ENCODE measurements at regions not wholly inside any gene's neighbourhood (a gene's known extent, or its start where the extent isn't known, plus 50 kb on each side); places are given as distances from the start of the nearest gene placed in this dataset.

DNA sequence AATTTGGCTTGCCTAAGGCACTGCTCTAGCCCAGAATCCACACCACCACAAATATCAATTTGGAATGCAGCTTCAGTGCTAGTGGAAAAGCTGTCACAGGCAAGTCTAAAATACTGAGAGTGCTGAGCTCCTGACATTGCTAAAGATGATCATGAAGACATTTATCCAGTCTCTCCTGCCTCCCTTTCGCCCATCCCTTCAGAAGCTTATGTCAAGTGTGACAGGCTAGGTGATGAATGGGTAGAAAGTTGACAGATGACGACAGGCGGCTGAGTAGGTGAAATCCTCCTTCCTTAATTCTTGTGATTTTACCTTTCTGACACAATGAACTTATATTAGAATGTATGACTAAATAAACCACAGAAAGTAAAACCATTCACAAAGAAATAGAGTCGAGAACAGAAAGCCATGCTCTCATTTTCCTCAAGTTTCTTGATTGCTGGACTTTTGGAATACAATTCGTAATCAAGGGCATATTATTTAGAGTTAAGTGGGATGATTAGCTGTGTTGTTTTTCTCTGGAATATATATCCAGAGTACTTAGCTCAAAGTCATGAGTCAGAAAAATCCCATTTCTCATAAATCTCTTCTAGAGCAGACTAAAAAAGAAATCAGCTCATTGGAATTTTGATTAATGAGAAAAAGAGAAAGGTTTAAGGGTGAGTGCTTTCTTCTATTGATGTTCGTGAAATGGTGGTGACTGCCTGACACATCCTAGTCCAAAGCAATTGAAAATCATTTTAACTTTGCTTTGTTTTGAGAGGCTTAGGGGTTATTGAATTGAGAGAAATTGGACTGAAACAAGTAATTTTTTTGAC, 1228.2 kb upstream of the CITED2 start:
- TF ChIP-seq EZH2 (IDR thresholded peaks at IDR 0.05; ENCODE audit: insufficient read depth, poor library complexity, severe bottlenecking), result no peak
- no peak for TF ChIP-seq EZH2phosphoT487 (IDR thresholded peaks at IDR 0.05; ENCODE audit: insufficient read depth, low read depth)
- Histone ChIP-seq H3K9me2 (ENCODE audit: insufficient read depth) (no peaks in the 10 kb centered on the region), H3K4me2 (ENCODE audit: unreplicated experiment) (no peak overlapping the region), H3F3A (ENCODE audit: insufficient read depth) (no peaks in the 10 kb centered on the region), H2AFZ (peak overlapping the region; percentile 55), H4K20me1 (ENCODE audit: insufficient read depth) (no peaks in the 10 kb centered on the region), H3K27ac (no peak overlapping the region), H3K4me1 (ENCODE audit: insufficient read depth) (peaks cover 10% of the 10 kb centered on the region), H3K4me3 (no peak overlapping the region), H3K36me3 (ENCODE audit: low read depth) (no peaks in the 10 kb centered on the region), H3K9me3 (ENCODE audit: low read depth) (no peaks in the 10 kb centered on the region), H3K79me2 (ENCODE audit: insufficient read depth) (no peaks in the 10 kb centered on the region), H3K9ac (no peak overlapping the region), H3K27me3 (replicated peaks; ENCODE audit: insufficient read depth) (no peaks in the 10 kb centered on the region)
- peak; percentile 2 for DNase-seq
- in situ Hi-C loops (cut with MboI), result no loop called here
- 91 to 97% methylated on average over 6 of the region's 6 CpGs for WGBS, 2 experiments (ENCODE audit: low coverage in 1 of 2, low lambda C conversion rate in 2 of 2, missing lambda C conversion rate in 2 of 2)

DNA sequence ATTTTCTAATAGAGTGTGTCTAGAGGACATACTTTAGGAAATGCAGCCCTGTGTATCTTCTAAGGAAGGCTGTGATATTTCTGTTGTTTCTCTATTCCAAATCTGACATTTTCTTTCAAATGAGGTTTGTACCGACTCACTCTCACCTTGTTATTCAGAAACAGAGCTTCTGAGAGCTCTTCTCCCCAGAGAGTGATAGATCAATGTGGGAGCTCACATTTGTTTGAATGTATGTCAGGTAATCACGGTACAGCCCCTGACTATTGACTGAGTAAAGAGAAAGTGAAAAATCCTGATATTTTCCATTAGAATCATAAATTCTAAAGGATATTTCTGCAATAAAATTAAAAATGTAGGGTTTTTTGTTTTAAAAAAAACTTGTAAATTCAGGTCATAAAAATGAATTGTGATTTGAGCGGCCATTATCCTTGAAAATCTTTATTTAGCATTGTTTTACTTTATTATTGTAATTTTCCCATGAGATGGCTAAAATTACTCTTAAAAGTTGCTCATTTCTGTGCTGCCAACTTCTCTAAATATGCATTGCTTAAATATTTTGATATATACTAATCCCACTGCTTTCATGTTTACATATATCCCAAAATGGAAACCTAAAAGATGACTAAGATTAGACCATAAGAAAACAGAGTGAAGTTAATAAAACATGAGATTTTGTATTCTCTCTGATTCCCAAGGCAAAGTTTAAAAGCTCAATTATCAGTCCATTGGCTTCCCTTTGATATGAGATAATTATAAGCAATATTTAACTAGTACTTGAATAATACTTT, 1226.8 kb upstream of the CITED2 start:
- no peaks in the 10 kb centered on the region for H4K20me1 ChIP-seq (ENCODE audit: insufficient read depth)
- H3K9me2 ChIP-seq (ENCODE audit: insufficient read depth), result no peaks in the 10 kb centered on the region
- H3K36me3 ChIP-seq (ENCODE audit: low read depth), result no peaks in the 10 kb centered on the region
- TF ChIP-seq EZH2phosphoT487 (IDR thresholded peaks at IDR 0.05; ENCODE audit: insufficient read depth, low read depth), result no peak
- no peak for TF ChIP-seq EZH2 (IDR thresholded peaks at IDR 0.05; ENCODE audit: insufficient read depth, poor library complexity, severe bottlenecking)
- no peaks in the 10 kb centered on the region for H3K79me2 ChIP-seq (ENCODE audit: insufficient read depth)
- H2AFZ ChIP-seq, result peak overlapping the region; percentile 43
- DNase-seq, result no peak
- WGBS, 2 experiments (ENCODE audit: low coverage in 1 of 2, low lambda C conversion rate in 2 of 2, missing lambda C conversion rate in 2 of 2), result 78 to 82% methylated on average over 3 of the region's 3 CpGs
- peaks cover 10% of the 10 kb centered on the region for H3K4me1 ChIP-seq (ENCODE audit: insufficient read depth)
- in situ Hi-C loops (cut with MboI), result no loop called here
- no peak overlapping the region for H3K4me2 ChIP-seq (ENCODE audit: unreplicated experiment)
- H3F3A ChIP-seq (ENCODE audit: insufficient read depth), result no peaks in the 10 kb centered on the region
- H3K9ac ChIP-seq, result no peak overlapping the region
- H3K27ac ChIP-seq, result no peak overlapping the region
- H3K9me3 ChIP-seq (ENCODE audit: low read depth), result no peaks in the 10 kb centered on the region
- no peak overlapping the region for H3K4me3 ChIP-seq
- no peaks in the 10 kb centered on the region for H3K27me3 ChIP-seq (replicated peaks; ENCODE audit: insufficient read depth)

DNA sequence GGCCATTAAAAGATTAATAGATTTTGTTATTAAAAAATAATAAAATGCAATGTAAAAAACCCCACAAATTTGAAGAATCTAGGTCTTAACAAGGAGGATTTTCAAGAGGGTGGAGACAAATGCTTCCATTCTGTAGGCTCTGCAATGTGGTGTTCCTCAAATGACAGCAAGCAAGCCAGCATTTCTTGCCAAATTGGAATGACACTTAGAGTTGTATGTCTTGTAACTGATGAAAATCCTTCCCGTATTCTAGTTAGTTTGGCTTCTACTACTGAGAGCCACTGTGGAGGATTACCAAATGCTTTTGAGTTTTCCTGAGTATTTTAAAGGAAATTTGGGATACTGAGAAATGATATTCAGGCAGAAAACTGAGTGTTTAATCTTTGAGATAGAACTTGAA, 1225.5 kb upstream of the CITED2 start:
- H3K4me2 ChIP-seq (ENCODE audit: unreplicated experiment), result no peak overlapping the region
- peaks cover 10% of the 10 kb centered on the region for H3K4me1 ChIP-seq (ENCODE audit: insufficient read depth)
- in situ Hi-C loops (cut with MboI), result no loop called here
- H4K20me1 ChIP-seq (ENCODE audit: insufficient read depth), result no peaks in the 10 kb centered on the region
- H3K27me3 ChIP-seq (replicated peaks; ENCODE audit: insufficient read depth), result no peaks in the 10 kb centered on the region
- H3K9ac ChIP-seq, result no peak overlapping the region
- H2AFZ ChIP-seq, result 0 out of 2 replicates have a peak overlapping the region, but pooled peaks have one; percentile 17
- DNase-seq, result no peak
- H3K4me3 ChIP-seq, result no peak overlapping the region
- no peak overlapping the region for H3K27ac ChIP-seq
- no peak for TF ChIP-seq EZH2 (IDR thresholded peaks at IDR 0.05; ENCODE audit: insufficient read depth, poor library complexity, severe bottlenecking)
- TF ChIP-seq EZH2phosphoT487 (IDR thresholded peaks at IDR 0.05; ENCODE audit: insufficient read depth, low read depth), result no peak
- H3K79me2 ChIP-seq (ENCODE audit: insufficient read depth), result no peaks in the 10 kb centered on the region
- H3K9me2 ChIP-seq (ENCODE audit: insufficient read depth), result no peaks in the 10 kb centered on the region
- no peaks in the 10 kb centered on the region for H3K36me3 ChIP-seq (ENCODE audit: low read depth)
- H3K9me3 ChIP-seq (ENCODE audit: low read depth), result no peaks in the 10 kb centered on the region
- H3F3A ChIP-seq (ENCODE audit: insufficient read depth), result no peaks in the 10 kb centered on the region
- WGBS, 2 experiments (ENCODE audit: low coverage in 1 of 2, low lambda C conversion rate in 2 of 2, missing lambda C conversion rate in 2 of 2), result 55 to 81% methylated on average over 1 of the region's 1 CpG

DNA sequence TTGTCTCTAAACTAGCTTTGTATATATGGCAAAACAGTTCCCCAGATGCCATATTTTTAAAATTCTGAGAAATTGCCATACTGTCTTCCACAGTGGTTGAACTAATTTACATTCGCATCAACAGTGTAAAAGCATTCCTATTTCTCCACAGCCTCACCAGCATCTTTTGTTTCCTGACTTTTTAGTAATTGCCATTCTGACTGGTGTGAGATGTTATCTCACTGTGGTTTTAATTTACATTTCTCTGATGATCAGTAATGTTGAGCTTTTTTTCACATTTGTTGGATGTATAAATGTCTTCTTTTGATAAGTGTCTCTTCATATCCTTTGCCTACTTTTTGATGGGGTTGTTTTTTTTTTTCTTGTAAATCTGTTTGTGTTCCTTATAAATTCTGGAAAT, 1222.7 kb upstream of the CITED2 start:
- Histone ChIP-seq H3K27ac (no peak overlapping the region), H3K27me3 (replicated peaks; ENCODE audit: insufficient read depth) (no peaks in the 10 kb centered on the region), H2AFZ (peak overlapping the region; percentile 34), H3K4me1 (ENCODE audit: insufficient read depth) (peaks cover 10% of the 10 kb centered on the region), H4K20me1 (ENCODE audit: insufficient read depth) (no peaks in the 10 kb centered on the region), H3K79me2 (ENCODE audit: insufficient read depth) (no peaks in the 10 kb centered on the region), H3K4me2 (ENCODE audit: unreplicated experiment) (no peak overlapping the region), H3K36me3 (ENCODE audit: low read depth) (no peaks in the 10 kb centered on the region), H3K9me3 (ENCODE audit: low read depth) (no peaks in the 10 kb centered on the region), H3F3A (ENCODE audit: insufficient read depth) (no peaks in the 10 kb centered on the region), H3K9ac (no peak overlapping the region), H3K9me2 (ENCODE audit: insufficient read depth) (no peaks in the 10 kb centered on the region), H3K4me3 (no peak overlapping the region)
- DNase-seq, result no peak
- WGBS, 2 experiments (ENCODE audit: low coverage in 1 of 2, low lambda C conversion rate in 2 of 2, missing lambda C conversion rate in 2 of 2), result 88 to 91% methylated on average over 1 of the region's 1 CpG
- TF ChIP-seq EZH2phosphoT487 (IDR thresholded peaks at IDR 0.05; ENCODE audit: insufficient read depth, low read depth) (no peak), EZH2 (IDR thresholded peaks at IDR 0.05; ENCODE audit: insufficient read depth, poor library complexity, severe bottlenecking) (no peak)
- in situ Hi-C loops (cut with MboI), result no loop called here

All from GM23248 (cell line).